ENCODE measurements at regions not wholly inside any gene's neighbourhood (a gene's known extent, or its start where the extent isn't known, plus 50 kb on each side); places are given as distances from the start of the nearest gene placed in this dataset.

- DNase-seq (no peak), ATAC-seq (no peak)
- Mint-ChIP-seq H3K9me3 (ENCODE audit: insufficient read depth) (no peaks in the 10 kb centered on the region), H3K4me1 (ENCODE audit: low read depth) (no peaks in the 10 kb centered on the region), H3K27ac (no peak overlapping the region), H3K4me3 (no peak overlapping the region), H3K27me3 (ENCODE audit: low read depth) (peaks cover 37% of the 10 kb centered on the region), H3K36me3 (ENCODE audit: low read depth) (no peaks in the 10 kb centered on the region)
- POLR2A ChIA-PET, result no interaction called here
- CTCF ChIA-PET, result no interaction called here
Measured at GRCh38 chr16:73547552-73548403, 499.9 kb upstream of the ZFHX3 start.

- POLR2A ChIA-PET, result no interaction called here
- Mint-ChIP-seq H3K4me3 (no peak overlapping the region), H3K36me3 (ENCODE audit: low read depth) (no peaks in the 10 kb centered on the region), H3K4me1 (ENCODE audit: low read depth) (no peaks in the 10 kb centered on the region), H3K27ac (no peak overlapping the region), H3K9me3 (ENCODE audit: insufficient read depth) (no peaks in the 10 kb centered on the region), H3K27me3 (ENCODE audit: low read depth) (peaks cover 39% of the 10 kb centered on the region)
- DNase-seq, result no peak
- no peak for ATAC-seq
- CTCF ChIA-PET, result no interaction called here
Measured at GRCh38 chr16:73546341-73546845, 498.5 kb upstream of the ZFHX3 start.

GRCh38 chr16:73545755-73546154 is 497.8 kb upstream of the ZFHX3 start:
- Mint-ChIP-seq H3K4me1 (ENCODE audit: low read depth) (no peaks in the 10 kb centered on the region), H3K27ac (no peak overlapping the region), H3K4me3 (no peak overlapping the region), H3K27me3 (ENCODE audit: low read depth) (peaks cover 39% of the 10 kb centered on the region), H3K36me3 (ENCODE audit: low read depth) (no peaks in the 10 kb centered on the region), H3K9me3 (ENCODE audit: insufficient read depth) (no peaks in the 10 kb centered on the region)
- CTCF ChIA-PET, result no interaction called here
- DNase-seq (no peak), ATAC-seq (no peak)
- POLR2A ChIA-PET, result no interaction called here

- Mint-ChIP-seq H3K27me3 (ENCODE audit: low read depth) (peaks cover 39% of the 10 kb centered on the region), H3K4me3 (no peak overlapping the region), H3K36me3 (ENCODE audit: low read depth) (no peaks in the 10 kb centered on the region), H3K9me3 (ENCODE audit: insufficient read depth) (no peaks in the 10 kb centered on the region), H3K4me1 (ENCODE audit: low read depth) (no peaks in the 10 kb centered on the region), H3K27ac (no peak overlapping the region)
- ChIA-PET POLR2A (interaction anchor here (0.6 kb wide), 1 partner anchor 59 kb away, joined by 3 read pairs; no protein-coding TSS in a partner anchor), CTCF (no interaction called here)
- no peak for ATAC-seq
- DNase-seq, result no peak
Measured at GRCh38 chr16:73545290-73545689, 497.4 kb upstream of the ZFHX3 start.

GRCh38 chr16:73544826-73545225 is 496.9 kb upstream of the ZFHX3 start:
- DNase-seq, result no peak
- ChIA-PET POLR2A (interaction anchor here (0.6 kb wide), 1 partner anchor 59 kb away, joined by 3 read pairs; no protein-coding TSS in a partner anchor), CTCF (no interaction called here)
- Mint-ChIP-seq H3K4me3 (no peak overlapping the region), H3K36me3 (ENCODE audit: low read depth) (no peaks in the 10 kb centered on the region), H3K27ac (no peak overlapping the region), H3K27me3 (ENCODE audit: low read depth) (peaks cover 39% of the 10 kb centered on the region), H3K9me3 (ENCODE audit: insufficient read depth) (no peaks in the 10 kb centered on the region), H3K4me1 (ENCODE audit: low read depth) (no peaks in the 10 kb centered on the region)
- no peak for ATAC-seq

- ATAC-seq, result no peak
- ChIA-PET POLR2A (no interaction called here), CTCF (no interaction called here)
- peaks cover 39% of the 10 kb centered on the region for H3K27me3 Mint-ChIP-seq (ENCODE audit: low read depth)
- H3K27ac Mint-ChIP-seq, result no peak overlapping the region
- H3K36me3 Mint-ChIP-seq (ENCODE audit: low read depth), result no peaks in the 10 kb centered on the region
- no peak overlapping the region for H3K4me3 Mint-ChIP-seq
- H3K9me3 Mint-ChIP-seq (ENCODE audit: insufficient read depth), result no peaks in the 10 kb centered on the region
- no peaks in the 10 kb centered on the region for H3K4me1 Mint-ChIP-seq (ENCODE audit: low read depth)
- DNase-seq, result no peak
Measured at GRCh38 chr16:73543970-73544599, 496.2 kb upstream of the ZFHX3 start.

GRCh38 chr16:73543331-73543969 is 495.5 kb upstream of the ZFHX3 start:
- POLR2A ChIA-PET, result no interaction called here
- CTCF ChIA-PET, result no interaction called here
- Mint-ChIP-seq H3K4me3 (no peak overlapping the region), H3K36me3 (ENCODE audit: low read depth) (no peaks in the 10 kb centered on the region), H3K27me3 (ENCODE audit: low read depth) (peaks cover 39% of the 10 kb centered on the region), H3K9me3 (ENCODE audit: insufficient read depth) (no peaks in the 10 kb centered on the region), H3K27ac (no peak overlapping the region), H3K4me1 (ENCODE audit: low read depth) (no peaks in the 10 kb centered on the region)
- DNase-seq (no peak), ATAC-seq (no peak)

GRCh38 chr16:73542885-73543284 is 495.0 kb upstream of the ZFHX3 start:
- ChIA-PET POLR2A (no interaction called here), CTCF (no interaction called here)
- no peaks in the 10 kb centered on the region for H3K9me3 Mint-ChIP-seq (ENCODE audit: insufficient read depth)
- ATAC-seq (no peak), DNase-seq (no peak)
- no peak overlapping the region for H3K4me3 Mint-ChIP-seq
- no peak overlapping the region for H3K27ac Mint-ChIP-seq
- H3K36me3 Mint-ChIP-seq (ENCODE audit: low read depth), result no peaks in the 10 kb centered on the region
- H3K4me1 Mint-ChIP-seq (ENCODE audit: low read depth), result no peaks in the 10 kb centered on the region
- H3K27me3 Mint-ChIP-seq (ENCODE audit: low read depth), result peaks cover 37% of the 10 kb centered on the region

- CTCF ChIA-PET, result no interaction called here
- POLR2A ChIA-PET, result no interaction called here
- peaks cover 3% of the 10 kb centered on the region for H3K27me3 Mint-ChIP-seq (ENCODE audit: low read depth)
- no peaks in the 10 kb centered on the region for H3K4me1 Mint-ChIP-seq (ENCODE audit: low read depth)
- H3K27ac Mint-ChIP-seq, result no peak overlapping the region
- H3K36me3 Mint-ChIP-seq (ENCODE audit: low read depth), result no peaks in the 10 kb centered on the region
- no peak overlapping the region for H3K4me3 Mint-ChIP-seq
- no peak for DNase-seq
- H3K9me3 Mint-ChIP-seq (ENCODE audit: insufficient read depth), result no peaks in the 10 kb centered on the region
- ATAC-seq, result no peak
Measured at GRCh38 chr16:73537921-73538320, 490.0 kb upstream of the ZFHX3 start.

GRCh38 chr16:73536931-73537330 is 489.0 kb upstream of the ZFHX3 start:
- no peaks in the 10 kb centered on the region for H3K36me3 Mint-ChIP-seq (ENCODE audit: low read depth)
- DNase-seq (no peak), ATAC-seq (no peak)
- no peak overlapping the region for H3K4me3 Mint-ChIP-seq
- no peaks in the 10 kb centered on the region for H3K4me1 Mint-ChIP-seq (ENCODE audit: low read depth)
- CTCF ChIA-PET, result no interaction called here
- POLR2A ChIA-PET, result no interaction called here
- H3K9me3 Mint-ChIP-seq (ENCODE audit: insufficient read depth), result no peaks in the 10 kb centered on the region
- H3K27ac Mint-ChIP-seq, result no peak overlapping the region
- H3K27me3 Mint-ChIP-seq (ENCODE audit: low read depth), result no peaks in the 10 kb centered on the region

GRCh38 chr16:73531021-73531420 is 483.1 kb upstream of the ZFHX3 start:
- no peak for ATAC-seq
- H3K27ac Mint-ChIP-seq, result no peak overlapping the region

GRCh38 chr16:73530529-73530928 is 482.6 kb upstream of the ZFHX3 start:
- POLR2A ChIA-PET, result no interaction called here
- ATAC-seq, result no peak

More at GRCh38 chr16:73531021-73531420, 483.1 kb upstream of the ZFHX3 start:
- H3K4me3 Mint-ChIP-seq, result no peak overlapping the region
- no peaks in the 10 kb centered on the region for H3K4me1 Mint-ChIP-seq (ENCODE audit: low read depth)
- no peaks in the 10 kb centered on the region for H3K9me3 Mint-ChIP-seq (ENCODE audit: insufficient read depth)
- no peaks in the 10 kb centered on the region for H3K36me3 Mint-ChIP-seq (ENCODE audit: low read depth)
- ChIA-PET POLR2A (no interaction called here), CTCF (no interaction called here)
- H3K27me3 Mint-ChIP-seq (ENCODE audit: low read depth), result no peaks in the 10 kb centered on the region
- DNase-seq, result no peak

More at GRCh38 chr16:73530529-73530928, 482.6 kb upstream of the ZFHX3 start:
- no peaks in the 10 kb centered on the region for H3K36me3 Mint-ChIP-seq (ENCODE audit: low read depth)
- H3K4me3 Mint-ChIP-seq, result no peak overlapping the region
- CTCF ChIA-PET, result no interaction called here
- no peak for DNase-seq
- H3K4me1 Mint-ChIP-seq (ENCODE audit: low read depth), result no peaks in the 10 kb centered on the region
- no peaks in the 10 kb centered on the region for H3K27me3 Mint-ChIP-seq (ENCODE audit: low read depth)
- H3K9me3 Mint-ChIP-seq (ENCODE audit: insufficient read depth), result no peaks in the 10 kb centered on the region
- H3K27ac Mint-ChIP-seq, result no peak overlapping the region
